ENCODE measurements at regions not wholly inside any gene's neighbourhood (a gene's known extent, or its start where the extent isn't known, plus 50 kb on each side); places are given as distances from the start of the nearest gene placed in this dataset.

DNA sequence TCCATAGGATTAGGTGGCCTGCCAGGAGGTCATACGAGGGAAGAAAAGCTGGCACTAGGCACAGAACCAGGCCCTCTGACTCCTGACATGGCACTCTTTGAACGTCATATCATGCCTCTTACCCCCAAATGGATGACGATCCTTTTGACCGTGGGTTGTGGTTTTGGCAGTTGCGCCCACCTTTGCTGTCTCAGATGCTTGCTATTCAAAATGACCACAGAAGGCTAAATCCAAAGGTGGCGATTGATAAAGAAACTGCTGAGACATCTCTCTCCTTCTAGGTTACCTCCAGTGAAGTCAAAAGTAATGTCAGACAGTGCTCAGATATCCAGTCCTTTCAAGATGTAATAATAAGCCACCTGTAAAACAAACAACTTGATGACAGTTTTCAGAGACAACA, 385.0 kb downstream of the EFNA5 start:
- no peaks in the 10 kb centered on the region for H3K4me1 ChIP-seq (ENCODE audit: control insufficient read depth in 2 of 3, insufficient read depth in 2 of 3, low read depth in 1 of 3, low read length in 3 of 3)
- TF ChIP-seq, protein P1, sequence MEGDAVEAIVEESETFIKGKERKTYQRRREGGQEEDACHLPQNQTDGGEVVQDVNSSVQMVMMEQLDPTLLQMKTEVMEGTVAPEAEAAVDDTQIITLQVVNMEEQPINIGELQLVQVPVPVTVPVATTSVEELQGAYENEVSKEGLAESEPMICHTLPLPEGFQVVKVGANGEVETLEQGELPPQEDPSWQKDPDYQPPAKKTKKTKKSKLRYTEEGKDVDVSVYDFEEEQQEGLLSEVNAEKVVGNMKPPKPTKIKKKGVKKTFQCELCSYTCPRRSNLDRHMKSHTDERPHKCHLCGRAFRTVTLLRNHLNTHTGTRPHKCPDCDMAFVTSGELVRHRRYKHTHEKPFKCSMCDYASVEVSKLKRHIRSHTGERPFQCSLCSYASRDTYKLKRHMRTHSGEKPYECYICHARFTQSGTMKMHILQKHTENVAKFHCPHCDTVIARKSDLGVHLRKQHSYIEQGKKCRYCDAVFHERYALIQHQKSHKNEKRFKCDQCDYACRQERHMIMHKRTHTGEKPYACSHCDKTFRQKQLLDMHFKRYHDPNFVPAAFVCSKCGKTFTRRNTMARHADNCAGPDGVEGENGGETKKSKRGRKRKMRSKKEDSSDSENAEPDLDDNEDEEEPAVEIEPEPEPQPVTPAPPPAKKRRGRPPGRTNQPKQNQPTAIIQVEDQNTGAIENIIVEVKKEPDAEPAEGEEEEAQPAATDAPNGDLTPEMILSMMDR (IDR thresholded peaks at IDR 0.05; ENCODE audit: borderline replicate concordance, extremely low read depth, insufficient read depth): no peak
- intact Hi-C loops (cut with DNase I): no loop called here
- H3K27ac ChIP-seq (ENCODE audit: low read depth in 2 of 2, low read length in 2 of 2): no peak overlapping the region
- no peaks in the 10 kb centered on the region for H3K9me3 ChIP-seq (ENCODE audit: control insufficient read depth in 2 of 3, insufficient read depth in 1 of 3, low read length in 3 of 3)
- no peak overlapping the region for H3K9ac ChIP-seq (ENCODE audit: low read length in 3 of 3)
- H3K36me3 ChIP-seq (ENCODE audit: control insufficient read depth in 2 of 3, insufficient read depth in 3 of 3, low read length in 3 of 3): no peaks in the 10 kb centered on the region
- DNase-seq: no peak
- no peaks in the 10 kb centered on the region for H3K27me3 ChIP-seq (ENCODE audit: control insufficient read depth, insufficient read depth, low read length)
- H3K4me3 ChIP-seq (ENCODE audit: low read length in 3 of 3): no peak overlapping the region
- FAIRE-seq: no peak

DNA sequence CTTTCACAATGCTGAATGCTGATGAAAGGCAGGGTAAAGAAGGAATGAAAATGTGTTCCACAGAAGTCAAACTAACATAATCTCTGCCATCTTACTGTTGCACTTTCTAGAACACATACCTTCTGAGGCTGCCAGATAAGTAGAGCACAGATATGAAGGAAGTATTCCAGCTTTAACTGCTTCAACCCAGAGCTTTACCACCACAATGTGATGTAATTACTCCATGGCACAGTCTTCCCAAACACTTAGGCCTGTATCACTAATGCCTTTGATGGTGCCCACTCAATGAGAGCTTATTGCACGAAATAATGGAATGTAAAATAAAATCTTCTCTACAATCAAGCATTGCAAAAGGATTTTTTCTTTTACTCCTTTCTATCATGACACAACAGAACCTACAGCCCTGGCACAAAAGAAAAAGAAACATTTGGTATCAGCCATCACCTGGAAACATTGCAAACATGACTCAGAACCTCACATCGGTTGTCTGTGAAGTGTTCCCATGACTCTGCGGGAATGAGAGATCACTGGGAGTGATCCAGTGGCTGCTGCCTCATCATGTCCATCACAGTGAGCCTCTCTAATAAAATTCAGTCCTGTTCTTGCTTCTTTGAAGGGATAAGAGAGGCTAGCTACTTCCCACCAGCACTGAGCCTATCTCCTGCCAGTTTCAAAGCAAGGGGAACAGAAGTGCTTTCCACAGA, 385.8 kb downstream of the EFNA5 start:
- Histone ChIP-seq H3K4me1 (ENCODE audit: control insufficient read depth in 2 of 3, insufficient read depth in 2 of 3, low read depth in 1 of 3, low read length in 3 of 3) (no peaks in the 10 kb centered on the region), H3K27me3 (ENCODE audit: control insufficient read depth, insufficient read depth, low read length) (no peaks in the 10 kb centered on the region), H3K9ac (ENCODE audit: low read length in 3 of 3) (no peak overlapping the region), H3K9me3 (ENCODE audit: control insufficient read depth in 2 of 3, insufficient read depth in 1 of 3, low read length in 3 of 3) (no peaks in the 10 kb centered on the region), H3K36me3 (ENCODE audit: control insufficient read depth in 2 of 3, insufficient read depth in 3 of 3, low read length in 3 of 3) (no peaks in the 10 kb centered on the region), H3K4me3 (ENCODE audit: low read length in 3 of 3) (no peak overlapping the region), H3K27ac (ENCODE audit: low read depth in 2 of 2, low read length in 2 of 2) (no peak overlapping the region)
- FAIRE-seq (no peak), DNase-seq (no peak)
- intact Hi-C loops (cut with DNase I): no loop called here
- TF ChIP-seq, protein P1 (IDR thresholded peaks at IDR 0.05; ENCODE audit: borderline replicate concordance, extremely low read depth, insufficient read depth): no peak

GRCh38 chr5:107282061-107282460, 388.7 kb downstream of the EFNA5 start:
- FAIRE-seq (no peak), DNase-seq (no peak)
- Histone ChIP-seq H3K4me3 (ENCODE audit: low read length in 3 of 3) (no peak overlapping the region), H3K4me1 (ENCODE audit: control insufficient read depth in 2 of 3, insufficient read depth in 2 of 3, low read depth in 1 of 3, low read length in 3 of 3) (no peaks in the 10 kb centered on the region), H3K27ac (ENCODE audit: low read depth in 2 of 2, low read length in 2 of 2) (no peak overlapping the region), H3K9ac (ENCODE audit: low read length in 3 of 3) (no peak overlapping the region), H3K27me3 (ENCODE audit: control insufficient read depth, insufficient read depth, low read length) (no peaks in the 10 kb centered on the region), H3K9me3 (ENCODE audit: control insufficient read depth in 2 of 3, insufficient read depth in 1 of 3, low read length in 3 of 3) (no peaks in the 10 kb centered on the region), H3K36me3 (ENCODE audit: control insufficient read depth in 2 of 3, insufficient read depth in 3 of 3, low read length in 3 of 3) (no peaks in the 10 kb centered on the region)
- intact Hi-C loops (cut with DNase I): no loop called here
- TF ChIP-seq, protein P1 (IDR thresholded peaks at IDR 0.05; ENCODE audit: borderline replicate concordance, extremely low read depth, insufficient read depth): no peak

GRCh38 chr5:107278774-107279173, 392.0 kb downstream of the EFNA5 start:
- H3K4me1 ChIP-seq (ENCODE audit: control insufficient read depth in 2 of 3, insufficient read depth in 2 of 3, low read depth in 1 of 3, low read length in 3 of 3): no peaks in the 10 kb centered on the region
- DNase-seq (no peak), FAIRE-seq (no peak)
- no peak overlapping the region for H3K9ac ChIP-seq (ENCODE audit: low read length in 3 of 3)
- TF ChIP-seq, protein P1 (IDR thresholded peaks at IDR 0.05; ENCODE audit: borderline replicate concordance, extremely low read depth, insufficient read depth): no peak
- H3K36me3 ChIP-seq (ENCODE audit: control insufficient read depth in 2 of 3, insufficient read depth in 3 of 3, low read length in 3 of 3): no peaks in the 10 kb centered on the region
- no peak overlapping the region for H3K4me3 ChIP-seq (ENCODE audit: low read length in 3 of 3)
- H3K27me3 ChIP-seq (ENCODE audit: control insufficient read depth, insufficient read depth, low read length): no peaks in the 10 kb centered on the region
- intact Hi-C loops (cut with DNase I): no loop called here
- no peaks in the 10 kb centered on the region for H3K9me3 ChIP-seq (ENCODE audit: control insufficient read depth in 2 of 3, insufficient read depth in 1 of 3, low read length in 3 of 3)
- H3K27ac ChIP-seq (ENCODE audit: low read depth in 2 of 2, low read length in 2 of 2): no peak overlapping the region
